ENCODE measurements at regions not wholly inside any gene's neighbourhood (a gene's known extent, or its start where the extent isn't known, plus 50 kb on each side); places are given as distances from the start of the nearest gene placed in this dataset.
"Not testable (repeated sequence)": the region's sequence is repeated elsewhere in the genome, so short reads cannot be mapped to it uniquely, and the experiment has no call there.

GRCh38 chr1:143848859-143849258 is 122.9 kb downstream of the FAM72C start:
- ATAC-seq; intact Hi-C loops (cut with micrococcal nuclease); DNase-seq: not testable (repeated sequence)

GRCh38 chr1:143845193-143845592 is 126.6 kb downstream of the FAM72C start:
- DNase-seq; ATAC-seq; intact Hi-C loops (cut with micrococcal nuclease): not testable (repeated sequence)

GRCh38 chr1:143842058-143842457 is 129.7 kb downstream of the FAM72C start:
- intact Hi-C loops (cut with micrococcal nuclease); ATAC-seq; DNase-seq: not testable (repeated sequence)

- DNase-seq; intact Hi-C loops (cut with micrococcal nuclease); ATAC-seq: not testable (repeated sequence)
Measured at GRCh38 chr1:143839182-143839581, 132.6 kb downstream of the FAM72C start.

- DNase-seq; intact Hi-C loops (cut with micrococcal nuclease); ATAC-seq: not testable (repeated sequence)
Measured at GRCh38 chr1:143838598-143838929, 133.2 kb downstream of the FAM72C start.

GRCh38 chr1:143837924-143838597 is 133.7 kb downstream of the FAM72C start:
- intact Hi-C loops (cut with micrococcal nuclease); DNase-seq; ATAC-seq: not testable (repeated sequence)

GRCh38 chr1:143833376-143833775 is 138.4 kb downstream of the FAM72C start:
- ATAC-seq; DNase-seq; intact Hi-C loops (cut with micrococcal nuclease): not testable (repeated sequence)

- ATAC-seq; intact Hi-C loops (cut with micrococcal nuclease); DNase-seq: not testable (repeated sequence)
Measured at GRCh38 chr1:143832379-143832716, 139.4 kb downstream of the FAM72C start.

GRCh38 chr1:143831479-143832378 is 140.1 kb downstream of the FAM72C start:
- ATAC-seq; DNase-seq; intact Hi-C loops (cut with micrococcal nuclease): not testable (repeated sequence)

- intact Hi-C loops (cut with micrococcal nuclease): not testable (repeated sequence)
- ATAC-seq: peak; percentile 42
Measured at GRCh38 chr1:143826162-143826561, 145.6 kb downstream of the FAM72C start.

GRCh38 chr1:143824266-143824665 is 147.5 kb downstream of the FAM72C start:
- intact Hi-C loops (cut with micrococcal nuclease); ATAC-seq; DNase-seq: not testable (repeated sequence)

More at GRCh38 chr1:143826162-143826561, 145.6 kb downstream of the FAM72C start:
- DNase-seq: not testable (repeated sequence)

GRCh38 chr1:143820058-143820457 is 151.7 kb downstream of the FAM72C start:
- intact Hi-C loops (cut with micrococcal nuclease); DNase-seq; ATAC-seq: not testable (repeated sequence)

- ATAC-seq; DNase-seq; intact Hi-C loops (cut with micrococcal nuclease): not testable (repeated sequence)
Measured at GRCh38 chr1:143816369-143816768, 155.4 kb downstream of the FAM72C start.

- ATAC-seq; DNase-seq; intact Hi-C loops (cut with micrococcal nuclease): not testable (repeated sequence)
Measured at GRCh38 chr1:143805374-143805773, 166.4 kb downstream of the FAM72C start.

- peak; percentile 23 for ATAC-seq
- DNase-seq; intact Hi-C loops (cut with micrococcal nuclease): not testable (repeated sequence)
Measured at GRCh38 chr1:143804707-143805356, 167.0 kb downstream of the FAM72C start.

GRCh38 chr1:143803927-143804411 is 167.8 kb downstream of the FAM72C start:
- peak; percentile 69 for ATAC-seq
- peak; percentile 32 for DNase-seq

GRCh38 chr1:143803095-143803494 is 168.7 kb downstream of the FAM72C start:
- peak; percentile 89 for ATAC-seq
- intact Hi-C loops (cut with micrococcal nuclease); DNase-seq: not testable (repeated sequence)

More at GRCh38 chr1:143803927-143804411, 167.8 kb downstream of the FAM72C start:
- intact Hi-C loops (cut with micrococcal nuclease): not testable (repeated sequence)

GRCh38 chr1:143799568-143800187 is 172.1 kb downstream of the FAM72C start:
- peak; percentile 68 for ATAC-seq
- intact Hi-C loops (cut with micrococcal nuclease); DNase-seq: not testable (repeated sequence)

GRCh38 chr1:143796369-143796768 is 175.4 kb downstream of the FAM72C start:
- DNase-seq; intact Hi-C loops (cut with micrococcal nuclease); ATAC-seq: not testable (repeated sequence)
